Left ventricle myocardium superior (tissue), 1 donor: ENCODE measurements at regions not wholly inside any gene's neighbourhood (a gene's known extent, or its start where the extent isn't known, plus 50 kb on each side); places are given as distances from the start of the nearest gene placed in this dataset.
A peak's percentile ranks its signal among the peaks of the same experiment; 100 is the strongest.
"Not testable (repeated sequence)": the region's sequence is repeated elsewhere in the genome, so short reads cannot be mapped to it uniquely, and the experiment has no call there.

Source experiments
- ATAC-seq: fragments of 200-7000 bp; cut with Tn5 transposase; one replicate; pipeline ENCODE4 v1.9.1; 2020; ENCODE audit warnings: mild to moderate bottlenecking, moderate library complexity
- DNase-seq: peaks from one replicate; pipeline ENCODE4 v3.0.0-alpha.2; 2020
- intact Hi-C: fragments of 100-400 bp; cut with micrococcal nuclease; formaldehyde crosslinking; loops from one replicate; pipeline ENCODE4 v1.11.0; 2022
- donor health status: DM: no; HTN: yes; CAD: no; lungs with severe emphysema.

DNA sequence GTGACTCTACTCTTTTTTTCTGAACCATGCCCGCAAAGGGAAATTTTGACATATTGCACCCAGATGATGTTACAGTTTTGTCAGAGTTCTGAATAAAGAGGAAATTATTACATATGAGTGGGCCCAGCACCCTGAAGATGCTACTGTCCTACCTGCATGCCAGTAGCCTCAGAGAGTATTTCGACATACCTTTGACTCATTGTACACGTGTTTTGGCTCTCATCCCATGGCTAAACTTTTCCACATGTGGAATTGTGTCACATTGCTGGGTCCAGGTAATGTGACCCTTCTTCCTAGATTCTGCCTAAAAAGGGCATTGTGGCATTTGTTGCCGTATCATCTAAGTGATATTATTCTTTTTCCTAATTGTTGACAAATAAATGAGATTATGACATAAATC lies 175.7 kb upstream of the BPY2 start:
- ATAC-seq, DNase-seq, intact Hi-C loops: not testable (repeated sequence)

GRCh38 chrY:22818774-22819491 lies 165.1 kb upstream of the BPY2 start:
- ATAC-seq, result peak; percentile 81
- intact Hi-C loops, result not testable (repeated sequence)

GRCh38 chrY:22822690-22823089 lies 161.4 kb upstream of the BPY2 start:
- peak; percentile 26 for ATAC-seq
- DNase-seq, intact Hi-C loops: not testable (repeated sequence)

More at GRCh38 chrY:22818774-22819491, 165.1 kb upstream of the BPY2 start:
- DNase-seq, result not testable (repeated sequence)

GRCh38 chrY:22823860-22824259 lies 160.2 kb upstream of the BPY2 start:
- intact Hi-C loops, ATAC-seq, DNase-seq: not testable (repeated sequence)

DNA sequence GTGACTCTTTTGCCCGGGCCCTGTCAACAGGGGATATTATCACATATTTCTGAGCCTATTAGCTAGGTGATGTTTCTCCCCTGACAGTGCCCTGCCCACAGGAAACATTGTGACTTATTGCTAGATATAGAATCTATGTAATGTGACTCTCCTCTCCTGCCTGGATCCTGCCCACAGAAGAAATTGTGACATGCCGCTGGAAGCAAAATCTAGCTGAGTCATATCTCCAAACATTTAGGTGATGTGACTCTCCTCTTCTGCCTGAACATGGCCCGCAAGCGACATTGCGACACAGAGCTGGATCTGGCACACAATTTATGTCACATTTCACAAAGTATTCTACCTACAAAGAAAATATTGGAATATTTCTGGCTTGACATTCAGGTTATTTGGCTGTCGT lies 159.6 kb upstream of the BPY2 start:
- ATAC-seq, result peak; percentile 59
- intact Hi-C loops, DNase-seq: not testable (repeated sequence)

- intact Hi-C loops, DNase-seq: not testable (repeated sequence)
- ATAC-seq, result peak; percentile 35
Measured at GRCh38 chrY:22828049-22828448, 156.0 kb upstream of the BPY2 start.

DNA sequence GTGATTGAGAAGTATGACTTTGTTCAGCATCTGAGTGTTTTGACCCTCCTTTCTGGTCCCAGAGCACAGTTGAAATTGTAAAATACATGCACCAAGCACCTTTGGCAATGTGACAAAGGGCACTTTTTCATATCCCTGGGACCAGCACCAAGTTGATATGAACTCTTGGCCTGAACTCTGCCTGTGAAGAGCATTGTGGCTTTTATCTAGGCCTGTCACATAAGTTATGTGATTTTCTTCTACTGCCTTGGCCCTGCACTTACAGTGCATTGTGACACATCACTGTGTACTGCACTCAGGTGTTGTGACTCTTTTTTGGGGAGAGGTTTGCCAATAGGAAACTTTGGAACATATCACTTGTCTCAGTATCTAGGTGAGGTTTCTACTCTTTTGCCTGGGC lies 155.5 kb upstream of the BPY2 start:
- peak; percentile 97 for ATAC-seq
- intact Hi-C loops, DNase-seq: not testable (repeated sequence)
